T-helper 2 cell (primary cell): ENCODE measurements at regions not wholly inside any gene's neighbourhood (a gene's known extent, or its start where the extent isn't known, plus 50 kb on each side); places are given as distances from the start of the nearest gene placed in this dataset.

ENCODE experiments used
- DNase-seq, 5 experiments: peaks; one replicate each; pipeline versions ENCODE4 v3.0.0 to v3.0.0-alpha.2; 2012 to 2022

- no peak for DNase-seq
Observed at GRCh38 chr4:38230821-38231563, 270.8 kb downstream of the PTTG2 start.

DNA sequence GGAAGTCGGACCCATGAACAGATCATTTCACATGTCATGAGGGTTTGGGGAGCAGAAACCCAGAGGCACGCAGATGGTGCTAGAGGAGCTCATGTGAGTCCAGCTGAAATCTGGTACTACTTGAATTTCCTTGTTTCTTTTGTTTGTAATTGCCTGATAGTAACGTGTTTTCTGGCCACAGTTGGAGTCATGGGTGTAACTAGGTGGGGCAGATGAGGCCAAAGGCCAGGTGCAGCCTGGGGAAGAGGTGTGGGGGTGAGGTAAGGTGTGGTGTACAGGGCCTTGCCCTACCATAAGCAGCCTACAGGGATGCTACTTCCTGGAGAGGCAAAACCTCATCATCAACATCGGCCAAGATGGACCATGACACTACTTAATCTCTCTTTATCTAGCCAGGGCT is 271.4 kb downstream of the PTTG2 start:
- DNase-seq = no peak

- no peak for DNase-seq
Observed at GRCh38 chr4:38232741-38233140, 272.5 kb downstream of the PTTG2 start.

- no peak for DNase-seq
Observed at GRCh38 chr4:38233727-38234480, 273.7 kb downstream of the PTTG2 start.

DNA sequence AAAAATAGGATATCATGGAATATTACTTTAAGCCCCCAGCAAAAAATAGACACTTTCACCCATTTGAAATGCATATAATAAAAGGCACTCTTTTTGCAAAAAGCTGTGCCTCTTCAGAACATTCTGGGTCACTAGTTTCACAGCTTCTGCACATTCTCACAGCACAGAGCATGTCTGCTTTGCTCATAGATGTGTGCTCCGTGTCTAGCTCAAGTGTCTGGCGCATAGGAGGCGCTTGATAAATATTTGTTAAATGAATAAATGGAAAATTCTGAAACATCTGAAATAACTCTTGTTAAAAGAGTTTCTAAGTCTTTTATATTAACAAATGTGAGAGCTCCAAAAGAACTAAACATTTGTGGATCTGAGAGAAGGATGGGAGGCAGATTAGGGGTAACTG is 275.2 kb downstream of the PTTG2 start:
- no peak for DNase-seq

DNA sequence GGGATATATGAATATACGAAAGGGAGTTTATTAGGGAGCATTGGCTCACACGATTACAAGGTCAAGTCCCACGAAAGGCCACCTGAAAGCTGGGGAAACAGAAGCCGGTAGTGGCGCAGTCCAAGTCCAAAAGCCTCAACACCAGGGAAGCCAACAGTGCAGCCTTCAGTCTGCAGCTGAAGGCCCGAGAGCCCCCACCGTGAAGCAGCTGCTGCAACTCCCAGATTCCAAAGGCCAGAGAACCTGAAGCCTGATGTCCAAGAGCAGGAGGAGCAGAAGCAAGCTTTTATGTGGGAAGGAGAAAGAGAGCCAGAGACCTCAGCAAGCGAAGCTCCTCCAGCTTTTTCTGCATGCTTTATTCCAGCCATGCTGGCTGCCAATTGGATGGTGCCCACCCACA is 275.8 kb downstream of the PTTG2 start:
- DNase-seq = no peak

DNA sequence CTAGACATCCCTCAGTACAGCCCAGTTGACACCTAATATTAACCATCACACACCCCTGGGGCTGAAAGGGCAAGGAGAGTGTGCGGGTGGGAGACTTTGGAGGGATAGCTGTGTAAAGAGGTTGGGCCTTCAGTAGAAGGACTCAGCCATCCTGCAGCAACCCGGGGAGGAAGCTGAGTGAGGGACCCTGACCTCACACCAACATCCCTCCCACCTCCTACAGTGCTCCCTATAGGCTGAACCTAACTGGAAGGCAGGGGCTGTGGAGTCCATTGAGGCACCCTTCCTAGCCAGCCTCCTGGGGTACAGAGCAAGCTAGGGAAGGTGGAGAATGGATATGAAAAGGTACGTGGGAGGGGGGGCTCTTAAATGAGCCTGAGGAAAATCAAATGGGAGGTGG is 276.3 kb downstream of the PTTG2 start:
- DNase-seq = no peak

DNA sequence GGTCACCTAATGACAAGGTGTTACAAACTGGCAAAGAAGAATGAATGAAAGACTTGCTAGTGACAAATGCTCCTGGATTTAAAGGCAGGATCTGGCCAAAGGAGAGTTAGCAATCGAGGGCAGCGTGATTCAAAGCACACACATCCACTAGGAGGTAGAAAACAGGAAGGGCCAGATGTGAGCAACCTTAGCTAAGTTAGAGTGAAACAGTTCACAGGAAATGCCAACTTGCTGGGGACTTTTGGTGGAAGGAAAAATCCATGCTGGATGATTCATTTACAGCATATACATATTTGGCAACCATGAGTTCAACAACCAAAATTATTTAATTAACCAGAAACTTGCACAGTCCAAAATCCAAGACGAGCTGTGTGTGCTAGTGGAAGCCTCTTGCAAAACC is 276.9 kb downstream of the PTTG2 start:
- DNase-seq = no peak

GRCh38 chr4:38241541-38241940 is 281.3 kb downstream of the PTTG2 start:
- DNase-seq = no peak

DNA sequence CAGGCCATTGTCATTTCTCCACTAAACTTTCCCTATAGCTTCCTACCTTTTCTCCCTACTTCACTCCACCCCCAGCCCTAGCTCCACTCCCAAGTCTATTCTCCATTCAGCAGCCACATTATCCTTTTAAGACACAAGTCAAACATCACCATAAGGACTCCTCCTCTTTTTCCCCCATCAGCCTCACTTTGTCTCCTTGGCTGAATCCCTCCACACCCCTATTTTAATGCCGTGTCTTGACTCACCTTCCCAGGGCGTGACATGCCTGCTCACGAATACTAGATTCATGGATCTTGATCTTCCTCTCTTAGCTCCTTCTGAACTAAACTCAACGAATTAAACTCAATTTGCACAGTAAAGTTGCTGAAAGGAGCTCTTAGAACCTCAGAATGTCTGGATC is 281.9 kb downstream of the PTTG2 start:
- DNase-seq = no peak

GRCh38 chr4:38242822-38243387 is 282.7 kb downstream of the PTTG2 start:
- peak in 1 of 5 experiments; percentile 87 for DNase-seq

DNA sequence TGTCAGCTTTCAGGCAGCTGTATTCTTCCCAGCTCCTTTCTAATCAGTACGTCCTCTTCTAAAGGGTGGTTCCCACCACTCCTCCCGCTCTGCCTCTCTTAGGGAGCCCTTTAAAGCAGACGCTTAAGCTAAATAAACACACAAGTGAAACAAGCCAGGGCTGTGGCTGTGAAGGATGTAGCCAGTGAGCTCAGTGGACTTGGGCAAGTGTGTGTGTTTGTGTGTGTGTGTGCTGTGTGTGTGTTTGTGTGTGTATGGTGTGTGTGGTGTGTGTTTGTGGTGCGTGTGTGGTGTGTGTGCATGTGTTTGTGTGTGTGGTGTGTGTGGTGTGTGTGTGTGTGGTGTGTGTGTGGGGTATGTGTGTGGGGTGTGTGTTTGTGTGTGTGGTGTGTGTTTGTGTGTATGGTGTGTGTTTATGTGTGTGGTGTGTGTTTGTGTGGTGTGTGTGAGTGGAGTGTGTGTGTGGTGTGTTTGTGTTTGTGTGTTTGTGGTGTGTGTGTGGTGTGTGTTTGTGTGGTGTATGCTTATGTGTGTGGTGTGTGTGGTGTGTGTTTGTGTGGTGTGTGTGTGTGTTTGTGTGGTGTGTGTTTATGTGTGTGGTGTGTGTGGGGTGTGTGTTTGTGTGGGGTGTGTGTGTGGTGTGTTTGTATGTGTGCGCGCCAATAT is 283.3 kb downstream of the PTTG2 start:
- DNase-seq = peak in 1 of 5 experiments; percentile 73

- no peak for DNase-seq
Observed at GRCh38 chr4:38254825-38255224, 294.6 kb downstream of the PTTG2 start.

- no peak for DNase-seq
Observed at GRCh38 chr4:38255572-38255971, 295.4 kb downstream of the PTTG2 start.

DNA sequence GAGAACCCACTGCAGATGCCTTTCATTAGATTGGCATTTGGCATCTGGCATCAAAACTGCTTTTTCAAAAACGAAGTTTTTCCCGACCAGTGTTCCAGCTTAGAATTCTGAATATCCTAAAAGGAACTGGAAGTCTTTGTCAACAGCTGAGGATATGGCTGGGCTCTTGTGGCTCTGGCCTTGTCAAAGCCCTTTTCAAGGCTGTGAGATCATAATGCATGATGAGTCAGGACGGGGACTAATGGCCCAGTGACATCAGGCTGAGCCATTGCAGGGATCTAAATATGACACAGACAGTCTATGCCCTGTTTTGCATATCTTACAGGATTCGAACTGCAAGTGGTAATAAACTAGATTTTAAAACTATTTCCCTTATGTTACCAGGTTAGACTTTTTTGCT is 306.4 kb downstream of the PTTG2 start:
- no peak for DNase-seq

- DNase-seq = no peak
Observed at GRCh38 chr4:38268108-38268820, 308.1 kb downstream of the PTTG2 start.

- no peak for DNase-seq
Observed at GRCh38 chr4:38268837-38269236, 308.6 kb downstream of the PTTG2 start.

GRCh38 chr4:38273407-38273806 is 313.2 kb downstream of the PTTG2 start:
- no peak for DNase-seq

GRCh38 chr4:38275331-38276100 is 315.3 kb downstream of the PTTG2 start:
- DNase-seq = no peak

- DNase-seq = no peak
Observed at GRCh38 chr4:38278255-38278654, 318.1 kb downstream of the PTTG2 start.

GRCh38 chr4:38279077-38279476 is 318.9 kb downstream of the PTTG2 start:
- DNase-seq = no peak
